ENCODE measurements at regions not wholly inside any gene's neighbourhood (a gene's known extent, or its start where the extent isn't known, plus 50 kb on each side); places are given as distances from the start of the nearest gene placed in this dataset.

GRCh38 chr5:167208911-167209310 lies 1082.5 kb upstream of the WWC1 start:
- H3K4me1 ChIP-seq (ENCODE audit: insufficient read depth, low read length) = no peaks in the 10 kb centered on the region
- H3K36me3 ChIP-seq (replicated peaks in 1 of 2; ENCODE audit: control insufficient read depth in 1 of 2, insufficient read depth in 2 of 2, low read length in 2 of 2) = no peaks in the 10 kb centered on the region
- BruUV-seq (replicated peaks) = no TSS peak
- H3K4me3 ChIP-seq (replicated peaks in 1 of 3; ENCODE audit: insufficient read depth in 1 of 3, low read depth in 2 of 3, low read length in 3 of 3) = no peak overlapping the region
- ChIA-PET POLR2A (no interaction called here), CTCF (ENCODE audit: low intra/inter-chr PET ratio, low total read pairs) (no interaction called here)
- FAIRE-seq (no peak), DNase-seq (ENCODE audit: low spot score) (no peak), ATAC-seq (no peak)
- TF ChIP-seq ASH2L (IDR thresholded peaks at IDR 0.05; ENCODE audit: insufficient read length, low read depth, low read length) (no peak), IRF9 (CRISPR knock-in tag; IDR thresholded peaks at IDR 0.05; ENCODE audit: borderline replicate concordance) (no peak), BRCA1 (CRISPR knock-in tag; IDR thresholded peaks at IDR 0.05) (no peak), ZNF256 (CRISPR knock-in tag; conservative IDR thresholded peaks at IDR 0.05) (no peak), ZNF317 (CRISPR knock-in tag; IDR thresholded peaks at IDR 0.05) (no peak), ZBTB49 (CRISPR knock-in tag; IDR thresholded peaks at IDR 0.05; ENCODE audit: borderline replicate concordance) (no peak)
- no peak overlapping the region for H3K27ac ChIP-seq (ENCODE audit: extremely low read length, insufficient read depth, low read length)
- H2AFZ ChIP-seq (ENCODE audit: low read length) = no peak overlapping the region
- in situ Hi-C loops (cut with HindIII; ENCODE audit: extremely low pct_ligation_motif_present, low pct_unique_long_range_greater_than_20kb) (no loop called here), intact Hi-C loops (cut with micrococcal nuclease; ENCODE audit: unreplicated experiment) (no loop called here)
- H3K79me2 ChIP-seq (ENCODE audit: insufficient read depth, low read length) = no peaks in the 10 kb centered on the region
- H3K9ac ChIP-seq (ENCODE audit: insufficient read depth, low read depth, low read length) = no peak overlapping the region
- H3K4me2 ChIP-seq (ENCODE audit: low read depth, low read length) = no peak overlapping the region
- no peaks in the 10 kb centered on the region for H3K27me3 ChIP-seq (ENCODE audit: control insufficient read depth in 1 of 2, insufficient read depth in 2 of 2, low read length in 2 of 2)
- no peaks in the 10 kb centered on the region for H4K20me1 ChIP-seq (ENCODE audit: insufficient read depth, low read length)
- H3K9me3 ChIP-seq (ENCODE audit: low read length) = no peaks in the 10 kb centered on the region
- 53% methylated on average over 4 of the region's 4 CpGs for WGBS (ENCODE audit: low lambda C conversion rate)
